Smooth muscle cell (in vitro differentiated cells): ENCODE measurements at regions not wholly inside any gene's neighbourhood (a gene's known extent, or its start where the extent isn't known, plus 50 kb on each side); places are given as distances from the start of the nearest gene placed in this dataset.

Experiments used
- DNase-seq: peaks from one replicate; lab custom pipeline; 2025; ENCODE audit not compliant: unreplicated experiment; lab: John Stamatoyannopoulos, UW
- H2AFZ ChIP-seq: fragments of 200-600 bp; sonication (generic); 2 replicates; pipeline ENCODE4 v1.6.0; 2016; ENCODE audit warnings: antibody characterized with exemption, low read depth, mild to moderate bottlenecking
- H3F3A ChIP-seq: fragments of 200-600 bp; sonication (generic); 2 replicates; pipeline ENCODE4 v1.6.0; 2017; ENCODE audit warnings: antibody characterized with exemption, low read depth
- H3K27ac ChIP-seq: fragments of 200-600 bp; sonication (generic); 2 replicates; pipeline ENCODE4 v1.5.1; 2016; ENCODE audit warnings: low read depth, mild to moderate bottlenecking
- H3K27me3 ChIP-seq: fragments of 200-600 bp; sonication (generic); 2 replicates; pipeline ENCODE4 v1.6.1; 2016; ENCODE audit warnings: low read depth, mild to moderate bottlenecking
- H3K36me3 ChIP-seq: fragments of 200-600 bp; sonication (generic); 2 replicates; pipeline ENCODE4 v1.5.1; 2016; ENCODE audit warnings: low read depth
- H3K4me1 ChIP-seq: fragments of 200-600 bp; sonication (generic); 2 replicates; pipeline ENCODE4 v1.5.1; 2016; ENCODE audit warnings: low read depth
- H3K4me2 ChIP-seq: fragments of 200-600 bp; sonication (generic); 2 replicates; pipeline ENCODE4 v1.6.0; 2016; ENCODE audit warnings: mild to moderate bottlenecking
- H3K4me3 ChIP-seq: fragments of 200-600 bp; sonication (generic); 2 replicates; pipeline ENCODE4 v1.5.1; 2016; ENCODE audit warnings: mild to moderate bottlenecking
- H3K79me2 ChIP-seq: fragments of 200-600 bp; sonication (generic); 2 replicates; pipeline ENCODE4 v1.6.0; 2016; ENCODE audit warnings: low read depth, mild to moderate bottlenecking
- H3K9ac ChIP-seq: fragments of 200-600 bp; sonication (generic); 2 replicates; pipeline ENCODE4 v1.6.0; 2016; ENCODE audit warnings: low read depth
- H3K9me3 ChIP-seq: fragments of 200-600 bp; sonication (generic); replicated peaks from 2 replicates; pipeline ENCODE4 v1.5.1; 2016; ENCODE audit warnings: low read depth
- H4K20me1 ChIP-seq: fragments of 200-600 bp; sonication (generic); 2 replicates; pipeline ENCODE4 v1.6.0; 2016; ENCODE audit warnings: low read depth
- CTCF ChIP-seq: fragments of 200-600 bp; sonication (generic); IDR thresholded peaks from 2 replicates; pipeline ENCODE4 v1.5.1; 2017; ENCODE audit warnings: borderline replicate concordance, mild to moderate bottlenecking, antibody characterized with exemption; ENCODE audit not compliant: insufficient read depth, poor library complexity, severe bottlenecking
- WGBS: methylation state at CpG from one replicate; pipeline ENCODE4 v1.1.7; 2016; ENCODE audit warnings: low lambda C conversion rate; 5-methylcytosine and 5-hydroxymethylcytosine counted together

DNA sequence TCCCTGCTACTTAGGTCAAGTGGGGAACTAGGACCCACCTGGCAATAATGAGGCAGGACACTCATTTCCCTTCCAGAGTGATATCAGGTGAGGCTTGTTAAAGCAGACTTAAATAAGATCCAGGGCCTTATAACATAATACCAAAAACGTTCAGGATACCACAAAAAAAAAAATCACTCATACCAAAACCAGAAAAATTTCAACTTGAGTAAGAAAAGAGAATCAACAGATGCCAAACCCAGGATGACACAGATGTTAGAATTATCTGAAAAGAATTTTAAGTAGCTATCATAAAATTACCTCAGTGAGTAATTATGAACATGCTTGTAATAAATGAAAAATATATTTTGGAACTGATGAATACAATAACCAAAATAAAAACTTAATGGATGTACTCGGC, 255.6 kb upstream of the OSR1 start:
- 47% methylated on average over 2 of the region's 2 CpGs for WGBS
- no peak for TF ChIP-seq CTCF
- H3K9ac ChIP-seq = no peak overlapping the region
- no peaks in the 10 kb centered on the region for H3K9me3 ChIP-seq
- H3K27me3 ChIP-seq = no peaks in the 10 kb centered on the region
- no peak overlapping the region for H3K4me3 ChIP-seq
- H3K27ac ChIP-seq = no peak overlapping the region
- no peaks in the 10 kb centered on the region for H3F3A ChIP-seq
- no peaks in the 10 kb centered on the region for H4K20me1 ChIP-seq
- no peak overlapping the region for H3K4me2 ChIP-seq
- no peaks in the 10 kb centered on the region for H3K36me3 ChIP-seq
- no peaks in the 10 kb centered on the region for H3K4me1 ChIP-seq
- H3K79me2 ChIP-seq = no peaks in the 10 kb centered on the region
- DNase-seq = no peak
- H2AFZ ChIP-seq = no peak overlapping the region

GRCh38 chr2:19611491-19612332, 253.3 kb upstream of the OSR1 start:
- no peak overlapping the region for H3K27ac ChIP-seq
- 87% methylated on average over 4 of the region's 4 CpGs for WGBS
- H3K4me3 ChIP-seq = no peak overlapping the region
- TF ChIP-seq CTCF = no peak
- H3K27me3 ChIP-seq = no peaks in the 10 kb centered on the region
- no peak overlapping the region for H3K9ac ChIP-seq
- no peaks in the 10 kb centered on the region for H3K4me1 ChIP-seq
- H3K9me3 ChIP-seq = no peaks in the 10 kb centered on the region
- H3K79me2 ChIP-seq = no peaks in the 10 kb centered on the region
- H3K4me2 ChIP-seq = no peak overlapping the region
- no peaks in the 10 kb centered on the region for H4K20me1 ChIP-seq
- no peaks in the 10 kb centered on the region for H3F3A ChIP-seq
- no peak overlapping the region for H2AFZ ChIP-seq
- DNase-seq = no peak
- H3K36me3 ChIP-seq = no peaks in the 10 kb centered on the region

DNA sequence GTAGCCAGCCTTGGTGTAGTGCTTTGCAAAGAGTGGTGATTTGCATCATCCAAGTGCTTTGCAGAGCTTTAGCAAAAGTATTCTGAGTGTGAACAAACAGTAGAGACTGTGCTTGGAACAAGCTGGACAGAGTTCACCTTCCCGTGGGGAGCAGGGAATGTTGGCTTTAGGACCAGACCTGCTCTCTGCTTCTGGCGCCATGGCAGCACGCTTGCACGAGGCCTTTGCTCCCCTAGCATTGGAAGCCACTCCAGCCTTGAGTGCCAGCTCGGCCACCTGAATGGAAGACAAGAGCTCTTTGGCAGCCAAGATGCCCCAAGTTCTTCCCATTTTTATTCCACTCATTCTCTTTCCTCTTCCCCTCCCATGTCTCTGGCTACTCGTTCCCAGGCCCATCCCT, 250.8 kb upstream of the OSR1 start:
- no peaks in the 10 kb centered on the region for H3K36me3 ChIP-seq
- H3K79me2 ChIP-seq = no peaks in the 10 kb centered on the region
- H3K4me1 ChIP-seq = no peaks in the 10 kb centered on the region
- 68% methylated on average over 6 of the region's 6 CpGs for WGBS
- TF ChIP-seq CTCF = no peak
- H2AFZ ChIP-seq = no peak overlapping the region
- H4K20me1 ChIP-seq = no peaks in the 10 kb centered on the region
- no peak overlapping the region for H3K4me2 ChIP-seq
- H3K9ac ChIP-seq = no peak overlapping the region
- no peak overlapping the region for H3K27ac ChIP-seq
- H3F3A ChIP-seq = no peaks in the 10 kb centered on the region
- H3K9me3 ChIP-seq = no peaks in the 10 kb centered on the region
- no peak overlapping the region for H3K4me3 ChIP-seq
- H3K27me3 ChIP-seq = peaks cover 3% of the 10 kb centered on the region
- no peak for DNase-seq
